Lower leg skin (tissue), 4 donors: ENCODE measurements at regions not wholly inside any gene's neighbourhood (a gene's known extent, or its start where the extent isn't known, plus 50 kb on each side); places are given as distances from the start of the nearest gene placed in this dataset.

Experiments
- DNase-seq, 2 donors: peaks; one replicate each; pipeline ENCODE4 v3.0.0-alpha.2; 2019; ENCODE audit warnings: low spot score in 2 of 2
- H3K4me3 ChIP-seq: fragments of 200-600 bp; sonication (generic); 2 replicates; pipeline ENCODE4 v1.5.1; 2017; ENCODE audit warnings: mild to moderate bottlenecking, low read depth; ENCODE audit not compliant: poor library complexity, severe bottlenecking
- POLR2A ChIP-seq, 2 donors: fragments of 450-650 bp; IDR thresholded peaks; one replicate each; pipeline ENCODE4 v1.6.1; 2016 to 2017; ENCODE audit warnings: antibody characterized with exemption in 2 of 2, mild to moderate bottlenecking in 1 of 2, moderate library complexity in 1 of 2
- WGBS, 2 donors: methylation state at CpG; one replicate each; pipeline ENCODE4 v1.1.5; 2018; 5-methylcytosine and 5-hydroxymethylcytosine counted together
- intact Hi-C: fragments of 100-400 bp; cut with DNase I; formaldehyde crosslinking; loops from one replicate; pipeline ENCODE4 v1.15.0; 2023; ENCODE audit warnings: low total_unique reads
- TF ChIP-seq, protein P1 (sequence below), 3 donors: fragments of 450-650 bp; IDR thresholded peaks; one replicate each; pipeline ENCODE4 v1.5.1; 2016; ENCODE audit warnings: antibody characterized with exemption in 3 of 3, mild to moderate bottlenecking in 3 of 3, moderate library complexity in 2 of 3

DNA sequence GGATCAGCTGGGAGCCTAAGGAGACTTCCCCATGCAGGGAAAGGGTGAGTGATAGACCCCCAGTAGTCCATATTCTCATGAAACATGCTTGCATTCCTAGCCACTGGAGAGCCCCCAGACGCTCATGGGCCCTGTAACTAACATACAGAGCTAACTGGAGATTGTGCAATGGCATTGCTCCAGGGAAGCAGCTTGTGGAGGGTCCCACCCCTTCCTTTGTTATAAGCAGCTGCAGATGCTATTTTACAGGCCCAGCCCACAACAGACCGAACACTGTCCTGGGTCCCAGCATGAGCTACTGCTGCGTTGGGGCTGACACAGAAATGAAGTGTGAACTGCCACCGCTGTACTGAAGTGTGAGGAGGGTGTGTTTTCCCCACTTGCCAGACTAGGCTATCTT lies 1465.7 kb upstream of the DIAPH2 start:
- DNase-seq = no peak
- no peak overlapping the region for H3K4me3 ChIP-seq
- intact Hi-C loops = no loop called here
- TF ChIP-seq, protein P1, sequence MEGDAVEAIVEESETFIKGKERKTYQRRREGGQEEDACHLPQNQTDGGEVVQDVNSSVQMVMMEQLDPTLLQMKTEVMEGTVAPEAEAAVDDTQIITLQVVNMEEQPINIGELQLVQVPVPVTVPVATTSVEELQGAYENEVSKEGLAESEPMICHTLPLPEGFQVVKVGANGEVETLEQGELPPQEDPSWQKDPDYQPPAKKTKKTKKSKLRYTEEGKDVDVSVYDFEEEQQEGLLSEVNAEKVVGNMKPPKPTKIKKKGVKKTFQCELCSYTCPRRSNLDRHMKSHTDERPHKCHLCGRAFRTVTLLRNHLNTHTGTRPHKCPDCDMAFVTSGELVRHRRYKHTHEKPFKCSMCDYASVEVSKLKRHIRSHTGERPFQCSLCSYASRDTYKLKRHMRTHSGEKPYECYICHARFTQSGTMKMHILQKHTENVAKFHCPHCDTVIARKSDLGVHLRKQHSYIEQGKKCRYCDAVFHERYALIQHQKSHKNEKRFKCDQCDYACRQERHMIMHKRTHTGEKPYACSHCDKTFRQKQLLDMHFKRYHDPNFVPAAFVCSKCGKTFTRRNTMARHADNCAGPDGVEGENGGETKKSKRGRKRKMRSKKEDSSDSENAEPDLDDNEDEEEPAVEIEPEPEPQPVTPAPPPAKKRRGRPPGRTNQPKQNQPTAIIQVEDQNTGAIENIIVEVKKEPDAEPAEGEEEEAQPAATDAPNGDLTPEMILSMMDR (IDR thresholded peaks at IDR 0.05) = no peak
- TF ChIP-seq POLR2A (IDR thresholded peaks at IDR 0.05) = no peak
- WGBS, 2 donors = 22 to 28% methylated on average over 4 of the region's 4 CpGs

DNA sequence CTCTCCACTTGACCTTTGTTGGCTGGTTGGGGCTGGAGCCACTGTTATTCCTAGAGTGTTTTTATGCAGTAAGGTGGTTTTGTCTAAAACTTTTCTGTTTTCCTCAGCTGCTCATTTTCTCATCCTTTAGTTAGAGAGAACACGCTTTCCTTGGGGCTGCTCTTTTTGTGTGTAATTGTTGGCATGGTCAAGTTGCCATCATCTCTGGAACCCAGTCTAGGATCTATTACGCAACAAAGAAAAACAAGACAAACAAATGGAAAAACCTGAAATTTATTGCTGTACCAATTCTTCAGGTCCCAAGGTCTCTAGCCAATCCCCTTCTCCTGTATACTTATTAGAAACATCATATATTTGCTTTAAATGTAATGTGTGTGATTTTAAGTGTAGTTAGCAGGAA lies 1436.3 kb upstream of the DIAPH2 start:
- TF ChIP-seq POLR2A (IDR thresholded peaks at IDR 0.05) = no peak
- TF ChIP-seq, protein P1 (IDR thresholded peaks at IDR 0.05) = no peak
- no peak for DNase-seq
- WGBS, 2 donors = 80 to 86% methylated on average over 2 of the region's 2 CpGs
- no peak overlapping the region for H3K4me3 ChIP-seq
- intact Hi-C loops = no loop called here

DNA sequence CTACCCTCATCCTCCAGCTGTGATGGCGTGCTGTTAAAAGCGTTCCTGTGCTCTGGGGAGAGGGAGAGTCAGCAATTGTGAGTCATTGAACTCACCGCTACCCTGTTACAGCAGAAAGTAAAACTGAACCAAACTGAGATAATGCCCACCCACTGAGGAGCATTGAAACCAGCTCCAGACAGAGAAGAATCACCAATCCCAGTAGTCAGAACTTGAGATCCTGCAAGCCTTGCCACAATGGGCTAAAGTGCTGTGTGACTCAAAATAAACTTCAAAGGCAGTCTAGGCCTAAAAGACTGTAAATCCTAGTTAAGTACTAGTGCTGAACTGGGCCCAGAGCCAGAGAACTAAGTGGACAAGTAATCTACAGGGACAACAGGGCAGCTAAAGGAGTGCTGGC lies 1394.2 kb upstream of the DIAPH2 start:
- TF ChIP-seq, protein P1 (IDR thresholded peaks at IDR 0.05) = no peak
- no peak for TF ChIP-seq POLR2A (IDR thresholded peaks at IDR 0.05)
- DNase-seq = no peak
- no peak overlapping the region for H3K4me3 ChIP-seq
- intact Hi-C loops = no loop called here
- 78 to 94% methylated on average over 3 of the region's 3 CpGs for WGBS, 2 donors

DNA sequence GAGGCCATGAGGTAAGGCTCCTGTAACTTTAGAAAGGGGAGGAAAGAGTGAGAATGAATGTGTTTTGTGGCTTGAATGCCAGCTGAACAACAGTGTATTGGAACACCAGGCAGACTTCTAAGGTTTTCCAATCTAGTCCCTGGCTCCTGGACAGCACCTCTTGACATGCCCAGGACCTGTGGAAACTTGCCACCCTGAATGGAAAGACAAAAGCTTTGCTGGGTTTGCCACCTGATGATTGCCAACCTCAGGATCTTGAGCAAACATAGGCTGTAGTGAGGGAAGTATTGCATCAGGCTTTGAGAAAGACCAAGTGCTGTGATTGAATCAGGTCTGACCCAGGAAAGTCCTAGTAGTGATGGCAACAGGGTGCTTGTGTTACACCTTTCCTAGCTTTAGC lies 1393.1 kb upstream of the DIAPH2 start:
- TF ChIP-seq POLR2A (IDR thresholded peaks at IDR 0.05) = no peak
- TF ChIP-seq, protein P1 (IDR thresholded peaks at IDR 0.05) = no peak
- H3K4me3 ChIP-seq = no peak overlapping the region
- no peak for DNase-seq
- intact Hi-C loops = no loop called here

DNA sequence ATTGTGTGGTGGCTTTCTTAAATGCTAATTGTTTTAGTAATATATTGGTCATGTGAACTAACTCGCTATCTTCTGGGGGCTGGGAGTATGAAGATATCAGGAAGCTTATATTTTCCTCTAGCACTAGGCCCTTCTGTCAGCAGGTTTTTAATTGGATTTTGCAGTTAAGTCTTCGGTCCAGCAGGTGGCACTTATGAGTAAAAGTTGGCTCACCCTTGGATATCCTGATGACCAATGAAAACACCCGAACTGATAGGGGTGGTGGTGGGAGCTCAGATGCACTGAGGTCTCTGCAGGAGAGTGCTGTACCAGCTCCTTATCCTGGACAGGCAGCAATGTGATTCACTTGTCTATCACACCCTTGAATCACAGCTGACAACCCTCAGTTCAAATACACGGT lies 1365.8 kb upstream of the DIAPH2 start:
- intact Hi-C loops = no loop called here

DNA sequence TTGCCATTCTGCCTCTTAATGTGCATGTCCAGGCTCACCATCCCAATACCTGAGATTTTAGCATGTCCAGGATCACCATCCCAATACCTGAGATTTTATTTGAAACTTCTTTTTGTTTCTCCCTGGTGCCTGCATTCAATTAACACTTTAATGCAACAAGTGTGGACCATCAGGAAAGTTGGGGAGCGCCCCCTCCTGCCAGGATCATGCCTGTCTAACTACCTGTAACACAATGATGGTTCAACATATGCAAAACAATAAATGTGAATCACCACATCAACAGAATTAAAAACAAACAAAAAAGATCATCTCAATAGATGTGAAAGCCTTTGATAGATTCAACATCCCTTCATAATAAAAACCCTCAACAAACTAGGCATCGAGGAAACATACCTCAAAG lies 1359.5 kb upstream of the DIAPH2 start:
- intact Hi-C loops = no loop called here
- 45 to 60% methylated on average over 2 of the region's 2 CpGs for WGBS, 2 donors
- no peak for DNase-seq
- TF ChIP-seq POLR2A (IDR thresholded peaks at IDR 0.05) = no peak
- TF ChIP-seq, protein P1 (IDR thresholded peaks at IDR 0.05) = no peak
- no peak overlapping the region for H3K4me3 ChIP-seq

More for the DNA sequence above, 1365.8 kb upstream of the DIAPH2 start:
- TF ChIP-seq POLR2A (IDR thresholded peaks at IDR 0.05) = no peak
- TF ChIP-seq, protein P1 (IDR thresholded peaks at IDR 0.05) = no peak
- WGBS, 2 donors = 40 to 43% methylated on average over 3 to 4 of the region's 4 CpGs
- no peak overlapping the region for H3K4me3 ChIP-seq
- DNase-seq = no peak
